ENCODE measurements at regions not wholly inside any gene's neighbourhood (a gene's known extent, or its start where the extent isn't known, plus 50 kb on each side); places are given as distances from the start of the nearest gene placed in this dataset.

DNA sequence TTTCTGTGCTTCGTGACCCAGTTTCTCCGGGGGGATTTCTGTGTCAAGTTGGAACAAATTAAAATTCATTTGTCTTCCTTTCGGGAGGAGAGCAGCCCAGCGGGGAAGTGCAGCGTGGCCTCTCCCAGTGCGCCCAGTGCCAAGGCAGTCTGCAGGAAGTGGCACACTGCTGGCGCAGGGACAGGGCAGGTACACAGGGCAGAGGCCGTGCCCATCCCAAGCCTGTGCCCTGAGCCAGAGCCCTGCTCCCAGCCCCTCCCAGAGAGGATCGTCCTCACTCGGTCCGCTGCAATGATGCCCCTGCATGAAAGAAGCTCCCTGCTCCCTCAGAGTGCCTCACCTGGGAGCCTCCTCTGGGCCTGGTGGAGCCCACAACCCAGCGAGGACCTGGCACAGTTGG, 82.4 kb upstream of the PPP1R26 start:
- H3K4me3 ChIP-seq (ENCODE audit: low read depth, low read length), result no peak overlapping the region
- TF ChIP-seq, protein P1, sequence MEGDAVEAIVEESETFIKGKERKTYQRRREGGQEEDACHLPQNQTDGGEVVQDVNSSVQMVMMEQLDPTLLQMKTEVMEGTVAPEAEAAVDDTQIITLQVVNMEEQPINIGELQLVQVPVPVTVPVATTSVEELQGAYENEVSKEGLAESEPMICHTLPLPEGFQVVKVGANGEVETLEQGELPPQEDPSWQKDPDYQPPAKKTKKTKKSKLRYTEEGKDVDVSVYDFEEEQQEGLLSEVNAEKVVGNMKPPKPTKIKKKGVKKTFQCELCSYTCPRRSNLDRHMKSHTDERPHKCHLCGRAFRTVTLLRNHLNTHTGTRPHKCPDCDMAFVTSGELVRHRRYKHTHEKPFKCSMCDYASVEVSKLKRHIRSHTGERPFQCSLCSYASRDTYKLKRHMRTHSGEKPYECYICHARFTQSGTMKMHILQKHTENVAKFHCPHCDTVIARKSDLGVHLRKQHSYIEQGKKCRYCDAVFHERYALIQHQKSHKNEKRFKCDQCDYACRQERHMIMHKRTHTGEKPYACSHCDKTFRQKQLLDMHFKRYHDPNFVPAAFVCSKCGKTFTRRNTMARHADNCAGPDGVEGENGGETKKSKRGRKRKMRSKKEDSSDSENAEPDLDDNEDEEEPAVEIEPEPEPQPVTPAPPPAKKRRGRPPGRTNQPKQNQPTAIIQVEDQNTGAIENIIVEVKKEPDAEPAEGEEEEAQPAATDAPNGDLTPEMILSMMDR (IDR thresholded peaks at IDR 0.05; ENCODE audit: insufficient read depth, low read length), result no peak
- DNase-seq (ENCODE audit: low read depth), result no peak

GRCh38 chr9:135399000-135399649, 80.5 kb upstream of the PPP1R26 start:
- H3K4me3 ChIP-seq (ENCODE audit: low read depth, low read length), result no peak overlapping the region
- DNase-seq (ENCODE audit: low read depth), result no peak
- TF ChIP-seq, protein P1 (IDR thresholded peaks at IDR 0.05; ENCODE audit: insufficient read depth, low read length), result no peak

DNA sequence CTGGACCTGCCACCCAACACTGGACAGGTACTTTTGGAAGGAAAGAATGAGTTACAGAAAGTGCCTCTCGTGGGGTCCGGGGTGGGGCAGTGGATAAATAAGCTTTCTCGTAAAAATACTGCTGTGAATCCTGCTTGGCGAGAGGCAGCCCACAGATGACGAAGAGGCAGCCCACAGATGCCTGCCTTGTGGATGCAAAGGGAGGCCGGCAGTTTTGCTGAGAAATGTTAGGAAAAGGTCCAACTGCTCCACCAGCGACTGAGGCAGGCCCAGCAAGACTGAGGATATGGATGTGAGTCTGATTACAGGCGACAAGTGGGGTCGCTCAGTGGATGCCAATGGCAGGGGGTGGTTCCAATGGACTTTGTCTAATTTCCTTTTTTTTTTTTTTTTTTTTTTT, 79.1 kb upstream of the PPP1R26 start:
- TF ChIP-seq, protein P1 (IDR thresholded peaks at IDR 0.05; ENCODE audit: insufficient read depth, low read length), result no peak
- H3K4me3 ChIP-seq (ENCODE audit: low read depth, low read length), result no peak overlapping the region
- DNase-seq (ENCODE audit: low read depth), result no peak

GRCh38 chr9:135401218-135401617, 78.4 kb upstream of the PPP1R26 start:
- no peak for DNase-seq (ENCODE audit: low read depth)
- TF ChIP-seq, protein P1 (IDR thresholded peaks at IDR 0.05; ENCODE audit: insufficient read depth, low read length), result no peak
- no peak overlapping the region for H3K4me3 ChIP-seq (ENCODE audit: low read depth, low read length)

GRCh38 chr9:135402048-135402738, 77.4 kb upstream of the PPP1R26 start:
- TF ChIP-seq, protein P1 (IDR thresholded peaks at IDR 0.05; ENCODE audit: insufficient read depth, low read length), result no peak
- no peak for DNase-seq (ENCODE audit: low read depth)

DNA sequence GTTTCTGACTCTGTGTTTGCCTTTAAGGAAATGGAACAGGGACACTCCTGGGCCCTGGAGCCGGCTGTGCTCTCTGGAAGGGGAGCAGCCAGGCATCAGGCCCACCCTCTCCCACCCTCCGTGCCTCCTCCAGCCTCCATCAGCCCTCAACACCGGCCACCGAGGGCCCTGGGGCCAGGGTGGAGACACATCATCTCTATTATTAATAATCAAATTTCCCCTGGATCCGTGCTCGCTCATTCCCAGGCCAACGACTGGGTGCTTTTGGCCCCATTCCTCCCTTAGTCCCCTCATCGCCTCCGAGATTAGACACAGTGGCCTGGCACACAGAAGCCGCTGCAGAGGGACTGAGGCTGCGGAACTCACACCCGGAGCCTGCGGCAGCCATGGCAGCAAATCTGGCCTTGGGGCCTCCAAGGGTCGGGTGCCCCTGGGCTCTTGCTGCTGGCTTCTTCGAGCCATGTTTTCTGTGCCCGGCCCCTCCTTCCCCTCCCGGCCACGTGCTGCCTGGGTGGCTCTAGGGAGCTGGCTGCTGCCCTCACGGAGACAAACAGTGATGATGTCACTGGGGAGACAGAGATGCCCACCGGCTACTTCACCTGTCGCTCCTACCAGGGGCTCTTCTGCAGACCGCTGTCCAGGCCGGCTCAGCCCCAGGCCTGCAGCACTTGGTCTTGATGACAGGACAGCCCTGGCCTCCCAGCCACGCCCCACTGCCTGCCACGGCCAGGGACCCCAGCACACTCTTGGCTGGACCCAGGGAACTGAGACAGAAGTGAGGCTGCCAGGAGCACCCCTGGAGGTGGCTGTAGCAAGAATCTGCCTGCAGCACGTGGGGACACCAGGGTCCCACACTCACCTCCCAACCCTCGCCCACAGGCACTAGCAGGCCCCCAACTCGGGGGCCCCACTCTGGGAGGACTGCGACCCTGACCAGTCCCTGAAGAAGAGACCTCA, 76.6 kb upstream of the PPP1R26 start:
- no peak overlapping the region for H3K4me3 ChIP-seq (ENCODE audit: low read depth, low read length)
- DNase-seq (ENCODE audit: low read depth), result no peak

More at GRCh38 chr9:135402048-135402738, 77.4 kb upstream of the PPP1R26 start:
- no peak overlapping the region for H3K4me3 ChIP-seq (ENCODE audit: low read depth, low read length)

More for the DNA sequence above, 76.6 kb upstream of the PPP1R26 start:
- TF ChIP-seq, protein P1 (IDR thresholded peaks at IDR 0.05; ENCODE audit: insufficient read depth, low read length), result no peak

All from fibroblast of the aortic adventitia (primary cell).